Effector CD8-positive, alpha-beta T cell (primary cell): ENCODE measurements at regions not wholly inside any gene's neighbourhood (a gene's known extent, or its start where the extent isn't known, plus 50 kb on each side); places are given as distances from the start of the nearest gene placed in this dataset.

Experiments used
- DNase-seq: peaks from one replicate; lab custom pipeline; 2025; lab: John Stamatoyannopoulos, UW

DNA sequence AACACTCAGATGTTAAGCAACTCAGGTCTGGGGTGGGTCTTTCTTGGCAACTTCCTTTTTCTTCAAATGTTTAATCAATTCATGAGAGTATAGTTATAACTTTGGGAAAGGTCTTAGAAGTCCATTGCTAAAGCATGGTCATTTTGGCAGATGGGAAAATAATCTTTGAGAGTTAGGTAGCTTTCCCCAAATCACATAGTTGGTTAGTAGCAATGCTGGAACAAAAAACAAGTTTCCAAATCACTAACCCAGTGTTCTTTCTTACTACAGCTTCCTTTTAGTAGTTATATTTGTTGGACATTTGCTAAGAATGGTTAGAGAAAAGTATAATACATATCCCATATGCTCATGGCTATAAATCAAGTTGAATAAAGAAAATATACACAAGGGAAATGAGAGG, 185.2 kb upstream of the SLC14A2 start:
- no peak for DNase-seq

DNA sequence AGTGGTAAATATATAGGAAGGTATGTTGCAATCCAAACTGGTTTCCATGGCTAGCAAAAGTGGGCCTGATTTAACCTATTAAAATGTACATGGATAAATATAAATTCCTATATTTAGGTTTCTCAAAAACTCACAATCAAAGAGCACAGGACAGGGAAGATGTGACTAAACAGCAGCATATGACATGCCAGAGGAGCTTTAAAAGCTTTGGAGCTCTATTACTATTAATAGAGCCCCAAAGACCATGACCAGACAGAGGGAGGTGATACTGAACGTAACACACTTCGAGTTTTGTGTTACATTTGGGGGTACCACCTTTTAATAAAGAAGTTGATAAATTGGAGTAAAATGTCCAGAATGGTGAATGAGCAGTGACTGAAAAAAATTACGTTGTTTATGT, 179.5 kb upstream of the SLC14A2 start:
- no peak for DNase-seq

DNA sequence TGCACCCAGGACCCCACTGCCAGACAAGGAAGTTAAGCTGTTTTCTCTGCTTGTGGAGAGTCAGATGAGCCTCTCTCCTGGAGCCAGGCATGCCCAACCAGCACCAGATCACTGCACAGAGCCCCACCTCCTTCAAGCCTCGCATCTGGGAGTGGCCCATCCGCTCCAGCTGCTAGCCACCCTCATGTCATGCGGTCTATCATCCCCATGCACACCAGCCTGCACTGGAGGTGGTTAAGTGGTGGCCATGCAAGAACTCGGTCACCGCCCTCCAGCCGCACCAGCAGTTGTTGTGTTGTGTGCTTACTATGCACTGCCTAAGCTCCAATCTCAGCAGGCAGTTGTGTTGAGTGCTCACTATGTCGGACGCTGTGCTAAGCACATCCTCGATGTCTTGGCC, 177.9 kb upstream of the SLC14A2 start:
- DNase-seq: no peak

DNA sequence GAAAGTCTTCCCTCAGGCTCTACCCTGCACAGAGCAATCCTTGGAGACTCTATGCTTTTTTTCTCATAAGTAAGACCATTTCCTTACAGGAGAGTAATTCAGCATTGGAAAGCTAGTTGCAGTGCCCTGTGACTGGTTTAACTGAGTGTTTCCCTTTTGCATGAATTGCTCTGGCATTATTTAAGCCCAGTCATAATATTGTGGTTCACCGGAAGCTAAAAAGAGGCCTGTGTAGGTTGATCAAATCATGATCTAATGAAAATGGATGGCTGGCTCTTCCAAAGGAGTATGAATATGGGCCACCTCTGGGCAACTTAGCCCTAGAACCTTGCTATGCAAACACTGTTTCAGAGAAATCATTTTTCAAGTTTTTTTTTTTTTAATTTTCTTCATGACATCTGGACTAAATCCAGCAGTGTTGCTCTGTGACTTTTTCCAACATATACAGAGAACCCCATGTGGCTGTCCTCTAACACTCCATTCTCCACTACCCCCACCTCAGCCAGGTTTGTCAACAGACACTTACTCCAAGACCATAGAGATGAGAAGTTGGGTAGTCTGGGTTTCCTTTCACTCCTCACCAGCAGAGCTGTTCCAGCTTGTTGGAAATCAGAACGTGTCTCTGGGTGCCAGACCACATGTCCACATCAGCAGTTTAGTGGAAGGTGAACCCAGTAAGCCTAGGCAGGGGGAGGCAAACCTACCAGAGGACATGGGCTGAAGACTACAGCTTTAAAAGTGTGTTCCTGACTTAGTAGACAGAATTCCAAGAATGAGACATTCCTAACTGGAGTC, 175.2 kb upstream of the SLC14A2 start:
- DNase-seq: no peak

DNA sequence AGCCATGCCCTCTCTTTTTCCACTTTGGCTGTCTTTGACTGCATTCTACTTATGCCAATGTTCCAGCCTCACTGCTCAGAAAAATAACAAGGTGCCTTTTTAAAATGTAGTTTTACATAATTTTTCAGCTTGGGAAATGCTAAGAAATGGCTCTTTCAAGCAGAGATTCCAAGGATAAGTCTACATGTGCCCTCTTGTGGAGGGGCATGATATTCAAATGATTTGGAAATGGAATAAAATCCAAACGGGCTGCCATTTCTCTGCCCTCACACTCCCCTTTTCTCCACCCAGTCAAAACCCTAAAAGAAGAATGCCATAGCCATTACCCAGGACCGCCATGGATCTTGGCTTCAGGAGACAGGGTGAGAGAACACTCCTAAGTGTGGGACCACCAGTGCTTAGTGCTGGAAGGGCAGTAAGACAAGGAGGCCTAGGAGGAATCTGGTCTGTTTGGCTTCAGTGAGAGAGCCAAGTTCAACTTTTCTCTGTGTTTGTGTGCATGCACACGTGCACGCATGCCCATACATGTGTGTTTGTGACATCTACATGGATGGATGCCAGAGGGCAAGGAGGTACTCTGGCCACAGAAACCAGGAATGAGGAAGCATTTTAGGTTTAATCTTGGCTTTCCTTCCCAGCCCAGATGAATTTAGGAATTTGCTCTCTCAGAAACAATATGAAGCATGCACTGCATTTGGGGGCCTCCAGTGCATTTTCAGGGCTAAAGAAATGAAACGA, 174.0 kb upstream of the SLC14A2 start:
- no peak for DNase-seq

DNA sequence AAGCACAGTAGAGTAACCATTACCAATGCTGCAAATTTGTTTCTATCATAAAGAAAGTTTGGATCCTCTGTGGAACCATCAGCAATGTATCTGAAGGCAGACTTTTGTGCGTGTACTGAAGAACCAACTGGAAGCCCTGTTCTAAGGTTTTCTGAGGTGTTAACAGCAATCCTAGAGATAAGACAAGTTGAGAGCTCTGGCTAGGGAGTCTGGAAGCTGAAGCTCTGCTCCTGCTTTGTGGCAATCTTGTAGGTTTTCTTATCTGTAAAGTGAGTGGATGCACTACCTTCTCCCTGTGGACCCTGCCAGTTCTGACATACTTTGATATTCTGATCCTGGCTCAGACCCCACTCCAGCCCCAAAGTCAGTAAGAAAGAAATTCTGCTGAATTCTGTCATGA, 171.2 kb upstream of the SLC14A2 start:
- no peak for DNase-seq

DNA sequence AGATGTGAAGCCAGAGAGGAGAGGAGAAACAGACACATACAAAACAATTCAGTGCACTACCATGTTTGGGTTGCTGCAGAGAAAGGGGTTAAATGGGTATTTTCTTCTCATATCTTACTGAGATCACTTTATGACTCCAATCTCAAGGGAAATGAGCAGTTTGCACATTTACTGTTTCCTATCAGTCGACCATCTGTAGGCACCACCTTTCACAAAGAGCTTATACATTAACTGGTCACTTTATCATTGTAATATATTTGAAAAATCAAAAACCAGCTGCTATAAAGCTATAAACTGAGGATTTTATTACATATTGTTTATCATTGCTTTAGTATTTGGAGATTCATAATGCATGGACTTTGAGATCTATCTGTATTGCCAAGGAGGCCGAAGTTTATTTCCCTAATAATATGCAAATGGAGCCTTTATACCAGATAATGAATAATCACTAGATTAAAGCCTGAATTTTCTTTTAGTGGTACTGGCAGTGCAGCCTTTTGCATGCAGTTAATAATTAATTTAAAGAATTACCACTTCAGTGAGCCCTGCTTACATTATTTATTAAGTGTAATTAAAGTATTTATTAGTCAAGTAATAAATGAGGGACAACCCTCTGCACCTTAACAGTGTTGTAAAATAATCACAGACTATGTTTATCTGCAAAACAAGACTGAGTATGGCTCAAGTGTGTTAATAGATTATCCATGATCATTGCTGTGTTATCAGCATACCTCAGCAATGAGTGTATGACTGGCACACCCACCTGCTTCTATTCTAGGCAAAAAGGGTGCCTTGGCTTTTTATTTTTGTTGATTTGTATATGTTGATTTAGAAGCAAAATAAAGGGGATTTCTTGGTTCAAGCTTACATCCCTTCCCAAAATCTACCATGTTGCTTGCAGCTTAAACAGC, 167.7 kb upstream of the SLC14A2 start:
- no peak for DNase-seq

DNA sequence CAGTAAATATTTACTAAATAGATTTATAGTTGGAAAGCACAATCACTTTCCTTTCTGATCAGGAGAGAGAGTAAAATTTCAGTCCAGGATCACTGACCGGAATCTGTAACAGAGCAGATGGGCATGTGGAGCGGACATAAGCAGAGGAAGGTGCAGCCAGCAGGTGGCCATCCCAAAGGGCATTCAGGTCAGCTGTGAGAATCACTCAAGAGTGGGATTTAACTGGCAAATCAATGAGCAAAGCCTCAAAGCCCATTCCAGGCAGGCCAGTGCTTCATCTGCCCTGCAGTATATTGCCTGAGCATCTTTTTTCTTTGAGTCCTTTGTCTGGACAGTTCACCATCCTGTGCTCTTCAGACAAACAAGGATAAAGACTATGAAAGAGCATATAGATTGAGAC, 166.4 kb upstream of the SLC14A2 start:
- DNase-seq: no peak

DNA sequence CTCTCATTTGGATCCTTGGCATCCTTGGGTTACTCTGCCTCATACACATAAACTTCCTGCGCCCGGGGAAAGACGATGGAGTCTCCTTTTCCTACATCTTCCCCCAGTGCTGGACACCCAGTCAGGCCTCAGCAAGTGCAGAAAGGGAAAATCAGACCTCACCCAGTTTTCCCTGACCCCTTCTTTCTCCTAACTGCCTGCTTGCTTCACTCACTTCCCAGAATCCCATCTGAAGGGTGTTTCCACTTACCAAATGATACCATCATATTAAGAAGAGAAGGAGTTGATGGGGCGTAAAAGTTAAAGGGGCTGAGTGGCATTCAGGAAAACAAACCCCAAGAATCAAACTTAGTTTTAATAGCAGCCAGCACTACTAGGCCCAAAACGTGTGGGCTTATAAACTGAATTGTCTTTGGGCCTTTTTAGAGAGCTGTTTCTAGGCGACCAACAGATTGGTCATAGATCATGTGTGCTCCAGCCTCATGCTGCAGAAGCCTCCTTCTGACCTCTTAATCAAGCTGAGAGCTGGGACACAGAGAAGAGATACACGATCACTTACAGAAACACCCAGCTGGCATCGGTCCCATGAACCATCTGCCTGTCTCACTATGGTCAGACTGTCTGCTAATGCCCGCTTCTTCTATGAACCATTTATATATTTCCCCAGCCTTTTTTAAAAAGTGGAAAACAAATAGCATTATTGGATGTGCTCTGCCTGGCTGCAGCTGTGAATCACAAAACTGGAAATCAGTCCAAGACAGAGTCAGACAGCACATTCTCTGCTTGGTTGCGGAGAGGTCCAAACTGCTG, 165.7 kb upstream of the SLC14A2 start:
- DNase-seq: no peak

DNA sequence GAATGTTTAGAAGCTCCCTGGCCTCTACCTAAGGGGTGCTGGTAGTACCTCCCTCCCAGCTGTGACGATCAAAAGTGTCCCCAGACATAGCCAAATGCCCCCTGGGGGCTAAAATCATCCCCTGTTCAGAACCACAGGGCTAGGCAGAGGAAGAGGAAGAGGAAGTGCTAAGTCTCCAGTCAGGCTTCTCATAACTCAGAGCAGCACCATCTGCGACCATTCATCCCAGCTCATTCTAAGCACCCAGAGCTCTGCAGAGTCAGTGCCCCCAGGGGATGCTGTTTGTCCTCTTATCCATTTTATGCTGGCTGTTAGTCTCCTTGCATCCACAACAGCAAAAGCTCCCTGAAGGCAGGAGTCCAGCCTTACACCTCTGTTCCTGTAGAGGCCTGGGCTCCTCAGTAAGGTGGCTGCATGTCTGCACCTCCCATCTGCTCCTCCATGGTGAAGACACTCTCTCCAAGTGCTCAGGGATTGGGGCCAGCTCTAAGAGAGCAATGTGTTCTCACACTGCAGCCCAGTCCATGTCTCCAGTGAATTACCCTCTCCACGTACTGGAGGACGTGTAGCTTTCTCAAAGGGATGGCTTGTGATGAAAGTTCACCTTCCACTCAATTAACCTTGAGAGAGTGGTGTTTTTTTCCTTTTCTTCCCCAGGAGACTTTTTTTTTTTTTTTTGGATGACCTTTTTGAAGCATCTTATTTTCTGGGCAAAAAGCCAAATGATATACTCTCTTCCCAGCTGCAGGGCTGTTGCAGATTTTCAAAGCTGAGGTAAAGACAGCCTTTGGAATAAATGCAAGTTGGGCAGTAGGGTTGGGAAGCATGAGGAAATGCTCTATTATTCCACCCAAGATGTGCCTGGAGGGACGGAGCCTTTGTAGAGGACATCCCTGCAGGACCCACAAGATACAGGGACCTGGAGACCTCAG, 158.9 kb upstream of the SLC14A2 start:
- DNase-seq: no peak

DNA sequence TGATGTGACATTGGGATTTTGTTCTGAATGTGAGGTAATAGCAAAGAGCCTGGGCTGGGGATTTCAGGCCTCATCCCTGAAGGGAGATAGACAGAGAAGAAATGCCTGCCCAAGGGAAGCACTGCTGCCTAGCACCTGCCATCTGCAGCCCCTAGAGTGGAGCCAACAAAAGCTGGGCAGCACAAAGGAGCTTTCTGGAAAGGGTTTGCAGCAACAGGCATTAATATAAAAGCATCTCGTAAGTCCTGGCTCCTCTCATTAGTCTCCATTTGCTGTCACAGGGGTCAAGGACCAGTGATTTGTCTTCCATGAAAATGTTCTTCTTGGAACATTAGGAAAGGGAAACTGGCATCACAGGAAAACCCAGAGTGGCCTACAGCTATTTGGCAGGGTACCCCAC, 157.2 kb upstream of the SLC14A2 start:
- no peak for DNase-seq

DNA sequence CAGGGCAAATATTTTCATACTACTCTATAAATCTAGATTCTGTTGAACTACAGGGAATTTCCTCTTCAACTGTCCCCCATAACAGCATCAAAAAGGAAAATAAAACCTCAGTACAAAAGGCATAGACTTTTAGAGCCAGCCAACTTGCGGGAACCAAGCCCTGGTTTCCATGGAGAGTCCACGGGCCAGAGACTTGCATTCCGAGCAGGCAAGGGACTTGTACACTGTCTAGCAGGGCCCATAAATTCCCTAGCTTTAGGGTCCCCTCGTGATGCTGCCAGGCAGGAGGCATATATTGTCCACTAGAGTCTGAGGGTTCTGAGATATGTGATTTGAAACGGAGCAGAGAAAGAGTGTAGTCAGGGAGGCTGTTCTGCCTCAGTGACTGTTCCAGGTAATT, 153.1 kb upstream of the SLC14A2 start:
- DNase-seq: no peak

DNA sequence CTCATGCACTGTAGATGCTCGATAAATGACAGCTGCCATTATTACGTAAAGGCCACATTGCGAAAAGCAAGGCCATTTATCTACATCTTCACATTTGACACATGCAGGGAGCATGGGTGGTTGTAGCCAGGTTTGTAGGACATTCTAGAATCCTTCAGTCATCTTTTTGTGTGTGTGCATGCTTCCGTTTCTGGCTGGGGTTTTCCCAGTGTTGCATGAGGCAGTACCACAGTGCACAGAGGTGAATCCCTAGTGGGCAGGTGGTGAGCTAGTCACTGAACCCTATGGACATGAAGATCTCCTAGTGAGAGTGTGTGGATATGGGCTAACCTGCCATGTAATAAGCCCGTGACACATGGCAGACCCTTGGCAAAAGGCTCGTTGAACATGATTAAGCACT, 151.8 kb upstream of the SLC14A2 start:
- DNase-seq: no peak

DNA sequence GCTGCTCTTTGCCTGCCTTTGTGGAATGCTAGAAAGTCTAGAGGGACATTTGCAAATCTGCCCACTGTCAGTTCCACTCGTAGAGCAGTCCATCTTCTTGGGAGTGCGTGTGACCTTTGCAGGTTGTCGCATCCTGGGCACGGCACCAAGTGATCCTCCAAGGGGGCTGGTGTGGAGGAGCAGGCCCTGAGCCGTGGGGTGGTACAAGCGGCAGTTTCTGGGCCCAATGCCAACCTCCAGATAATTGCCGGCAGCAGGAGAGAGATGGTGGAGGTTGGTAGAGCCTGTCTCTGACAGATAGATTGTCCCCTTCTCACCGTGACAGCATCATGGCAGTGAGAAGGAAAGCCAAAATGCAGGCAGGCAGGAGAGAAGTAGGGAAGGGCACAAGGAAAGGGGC, 150.7 kb upstream of the SLC14A2 start:
- no peak for DNase-seq

DNA sequence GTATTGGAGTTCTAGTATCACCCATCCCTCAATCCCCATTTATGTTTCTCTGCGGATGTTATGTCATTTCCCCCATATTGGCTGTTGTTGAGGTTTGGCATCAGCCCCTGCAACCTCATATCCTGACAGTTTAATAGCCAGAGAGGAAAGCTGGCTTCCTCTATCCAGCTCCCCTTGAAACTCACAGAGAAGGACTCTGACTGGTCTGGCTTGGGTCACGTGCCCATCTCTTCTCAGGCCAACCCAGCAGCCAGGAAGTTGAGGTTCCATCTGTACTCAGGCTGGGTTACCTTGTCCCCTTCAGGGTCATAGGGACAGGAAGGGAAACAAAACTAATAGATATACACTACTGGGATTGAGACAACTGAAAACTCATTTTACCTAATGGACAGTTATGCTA, 148.0 kb upstream of the SLC14A2 start:
- DNase-seq: no peak

DNA sequence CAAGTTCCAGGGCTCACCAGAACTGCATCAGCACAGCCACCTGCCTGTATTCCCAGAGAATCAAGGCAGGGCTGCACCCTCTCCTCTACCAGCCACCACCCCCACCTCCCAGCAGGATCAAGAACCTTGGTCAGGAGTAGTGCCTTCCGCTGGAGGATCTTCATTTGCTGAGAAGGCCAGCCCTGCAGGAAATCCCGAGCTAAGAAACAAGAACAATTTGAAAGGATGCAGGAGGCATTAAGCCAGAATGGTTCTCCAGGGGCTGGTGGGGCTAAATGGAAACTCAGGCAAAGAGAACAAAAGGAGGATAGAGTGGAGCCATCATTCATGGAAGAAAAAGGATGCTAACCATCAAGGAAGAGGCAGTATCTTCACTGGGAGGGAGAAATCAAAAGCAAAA, 147.3 kb upstream of the SLC14A2 start:
- DNase-seq: no peak

DNA sequence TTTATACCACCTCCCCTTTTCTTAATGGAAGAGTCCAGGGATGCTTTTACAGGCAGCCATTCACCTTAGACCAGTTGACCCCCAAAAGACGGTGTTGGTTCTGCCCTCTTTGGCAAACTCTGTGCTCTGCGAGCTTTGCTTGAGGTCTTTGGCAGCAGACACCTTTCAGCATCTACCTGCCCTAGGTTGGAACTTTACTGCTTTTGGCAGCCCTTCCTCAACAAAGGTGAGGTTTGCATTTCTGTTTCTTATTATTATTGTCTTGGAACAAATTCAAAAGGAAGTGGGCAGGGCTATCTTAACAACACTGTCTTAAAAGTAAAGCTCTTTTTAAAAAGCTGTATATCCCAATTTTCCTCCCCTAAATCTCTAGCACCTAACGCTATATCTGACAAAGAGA, 136.4 kb upstream of the SLC14A2 start:
- no peak for DNase-seq

DNA sequence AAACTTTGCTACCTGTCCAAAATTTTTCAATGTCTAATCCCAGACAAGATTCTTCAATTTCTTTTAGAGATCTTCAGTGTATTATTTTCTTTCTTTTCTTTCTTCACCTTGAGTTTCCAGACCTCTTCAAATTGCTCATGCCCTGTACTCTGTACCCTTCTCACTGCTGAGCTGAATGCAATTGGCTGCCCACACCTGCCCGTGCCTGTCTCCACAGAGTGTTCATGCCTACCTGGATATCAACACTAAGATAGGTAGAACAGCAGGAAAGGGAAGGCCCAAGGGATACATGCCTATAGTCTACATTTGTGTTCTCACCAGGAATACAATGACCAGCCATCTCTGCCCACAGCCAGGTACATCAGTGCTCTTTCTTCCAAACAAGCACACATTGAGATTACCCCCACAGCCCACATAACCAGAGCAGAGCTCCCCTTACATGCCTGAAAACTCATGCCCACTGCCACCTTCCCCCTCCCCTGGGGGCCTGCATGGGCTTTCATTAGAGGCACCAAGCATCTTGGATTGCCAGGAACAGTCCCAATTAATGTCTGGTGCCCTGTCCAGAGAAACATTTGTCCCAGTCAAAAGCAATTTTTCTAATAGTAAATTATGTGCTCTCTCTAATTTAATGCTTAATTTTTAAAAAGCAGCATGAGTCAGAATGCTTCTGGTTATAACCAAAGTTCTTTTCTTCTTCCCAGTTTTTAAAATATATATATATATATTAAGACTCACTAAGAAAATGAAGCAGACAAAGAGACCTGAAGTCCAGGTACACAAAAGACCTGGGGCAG, 134.9 kb upstream of the SLC14A2 start:
- no peak for DNase-seq

DNA sequence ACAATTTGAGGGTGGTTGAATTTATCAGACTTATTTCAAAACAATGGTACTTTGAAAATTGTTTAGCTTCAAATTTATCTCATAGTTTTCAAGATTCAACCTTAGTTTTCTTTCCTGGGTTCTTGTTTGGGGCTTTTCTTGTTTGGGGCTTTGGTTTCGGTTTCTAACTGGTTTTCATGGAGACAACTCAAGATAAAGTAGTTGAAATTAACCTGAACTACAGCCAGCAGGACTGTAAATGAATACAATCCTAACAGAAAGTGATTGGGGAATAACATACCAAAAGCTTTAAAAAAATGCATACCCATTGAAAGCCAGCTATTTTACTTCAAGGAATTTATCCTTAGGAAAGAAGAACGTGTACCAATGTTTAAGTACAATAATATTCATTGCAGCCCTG, 133.5 kb upstream of the SLC14A2 start:
- no peak for DNase-seq

DNA sequence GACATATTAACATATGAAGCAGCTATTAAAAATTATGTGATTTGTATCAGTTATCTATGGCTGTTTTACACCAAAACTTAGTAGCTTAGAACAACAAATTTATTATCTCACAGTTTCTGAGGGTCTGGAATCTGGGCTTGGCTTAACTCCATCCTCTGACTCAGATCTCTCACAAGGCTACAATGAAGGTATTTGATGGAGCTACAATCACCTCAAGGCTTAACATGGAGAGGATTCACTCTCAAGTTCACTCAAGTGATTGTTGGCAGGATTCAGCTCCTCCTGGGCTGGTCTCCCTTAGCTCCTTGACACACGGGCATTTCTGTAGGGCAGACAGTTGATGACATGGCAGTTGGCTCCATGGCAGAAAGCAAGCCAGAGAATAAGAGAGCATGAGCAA, 133.0 kb upstream of the SLC14A2 start:
- DNase-seq: no peak
